EL (cell line): ENCODE measurements at regions not wholly inside any gene's neighbourhood (a gene's known extent, or its start where the extent isn't known, plus 50 kb on each side); places are given as distances from the start of the nearest gene placed in this dataset.
"Not testable (repeated sequence)": the region's sequence is repeated elsewhere in the genome, so short reads cannot be mapped to it uniquely, and the experiment has no call there.

ENCODE experiments used
- DNase-seq: peaks from one replicate; pipeline ENCODE4 v3.0.0-alpha.2; 2016

DNA sequence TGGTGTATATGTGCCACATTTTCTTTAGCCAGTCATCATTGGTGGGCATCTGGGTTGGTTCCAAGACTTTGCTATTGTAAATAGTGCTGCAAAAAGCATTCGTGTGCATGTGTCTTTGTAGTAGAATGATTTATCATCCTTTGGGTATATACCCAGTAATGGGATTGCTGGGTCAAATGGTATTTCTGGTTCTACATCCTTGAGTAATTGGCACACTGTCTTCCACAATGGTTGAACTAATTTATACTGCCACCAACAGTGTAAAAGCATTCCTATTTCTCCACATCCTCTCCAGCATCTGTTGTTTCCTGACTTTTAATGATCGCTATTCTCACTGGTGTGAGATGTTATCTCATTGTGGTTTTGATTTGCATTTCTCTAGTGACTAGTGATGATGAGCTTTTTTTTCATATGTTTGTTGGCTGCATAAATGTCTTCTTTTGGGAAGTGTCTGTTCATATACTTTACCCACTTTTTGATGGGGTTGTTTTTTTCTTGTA, 264.6 kb upstream of the ETAA1 start:
- peak; percentile 5 for DNase-seq

DNA sequence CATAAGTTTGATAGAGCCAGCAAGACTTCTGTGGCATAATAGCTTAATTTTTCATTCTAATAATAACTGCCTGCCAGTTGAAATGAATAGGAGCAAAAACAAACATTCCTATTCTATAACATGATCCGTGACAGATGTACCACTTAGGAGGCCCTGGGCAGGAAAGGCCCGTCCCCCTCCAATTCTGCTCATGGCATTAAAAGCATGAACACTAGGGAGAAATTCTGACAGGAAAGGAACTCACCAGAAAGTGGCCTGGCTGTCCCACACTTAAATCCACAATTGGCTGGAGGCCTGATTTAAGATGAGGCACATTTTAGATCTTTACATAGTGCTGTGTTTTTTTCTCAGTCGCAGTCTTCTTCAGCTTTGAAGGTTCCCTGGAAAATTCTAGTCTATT, 261.9 kb upstream of the ETAA1 start:
- no peak for DNase-seq

- no peak for DNase-seq
These were observed 259.4 kb upstream of the ETAA1 start for GRCh38 chr2:67137699-67138098.

DNA sequence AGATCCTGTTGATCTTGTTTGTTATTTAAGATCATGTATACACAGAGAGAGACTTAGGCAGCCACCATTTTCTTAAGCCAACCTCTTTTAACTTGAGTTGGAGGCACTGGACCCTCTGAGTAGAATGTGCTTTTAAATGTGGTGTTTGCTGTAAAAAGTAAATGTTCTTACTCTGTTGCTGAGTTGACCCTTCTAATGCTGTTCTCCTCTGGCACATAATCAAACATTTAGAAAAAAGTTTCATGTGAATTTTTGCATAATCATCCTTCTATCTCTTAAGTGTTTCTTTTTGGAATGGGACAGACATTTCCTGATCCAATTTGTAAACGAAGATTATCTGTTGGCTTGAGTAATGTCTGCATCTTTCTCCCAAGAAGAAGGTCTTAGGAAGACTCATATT, 255.1 kb upstream of the ETAA1 start:
- DNase-seq: no peak

GRCh38 chr2:67142741-67143140, 254.4 kb upstream of the ETAA1 start:
- no peak for DNase-seq

DNA sequence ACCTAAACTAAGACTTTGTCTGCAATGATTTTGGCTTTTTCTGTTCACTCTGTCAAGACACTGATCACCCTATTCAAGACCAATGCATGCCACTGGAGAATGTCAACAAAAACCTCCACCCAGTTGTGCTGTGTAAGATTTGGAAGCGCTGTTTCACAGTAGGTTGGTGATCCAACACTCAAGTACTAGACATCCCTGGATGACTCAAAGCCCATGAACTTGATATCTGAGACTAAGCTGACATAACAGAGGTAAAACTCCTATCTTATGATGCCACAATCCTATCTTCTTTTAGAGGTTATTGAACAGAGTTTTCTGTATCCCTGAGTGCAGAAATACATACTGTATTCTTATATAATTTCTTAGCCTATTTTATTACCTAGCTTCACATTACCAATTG, 251.3 kb upstream of the ETAA1 start:
- no peak for DNase-seq

DNA sequence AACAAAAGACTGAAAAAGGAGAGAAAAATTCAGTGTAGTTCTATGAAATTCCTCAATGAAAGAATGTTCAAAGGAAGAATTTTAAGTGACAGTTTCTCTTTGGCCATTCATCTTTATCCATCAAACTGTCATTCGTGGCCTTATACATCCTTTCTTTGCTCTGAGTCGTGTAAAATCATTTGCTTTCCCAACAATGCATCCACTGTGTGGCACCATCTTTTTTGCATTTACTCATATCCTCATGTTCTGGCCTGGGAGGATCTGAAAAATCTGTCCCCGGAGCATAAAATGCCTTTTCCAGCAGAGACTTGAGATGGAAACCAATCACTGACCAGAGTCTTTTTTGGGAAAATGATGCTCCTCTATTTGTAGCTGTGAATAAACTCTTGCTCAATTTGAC, 240.3 kb upstream of the ETAA1 start:
- no peak for DNase-seq

GRCh38 chr2:67158718-67159117, 238.4 kb upstream of the ETAA1 start:
- no peak for DNase-seq

GRCh38 chr2:67159929-67160328, 237.2 kb upstream of the ETAA1 start:
- DNase-seq: peak; percentile 33

DNA sequence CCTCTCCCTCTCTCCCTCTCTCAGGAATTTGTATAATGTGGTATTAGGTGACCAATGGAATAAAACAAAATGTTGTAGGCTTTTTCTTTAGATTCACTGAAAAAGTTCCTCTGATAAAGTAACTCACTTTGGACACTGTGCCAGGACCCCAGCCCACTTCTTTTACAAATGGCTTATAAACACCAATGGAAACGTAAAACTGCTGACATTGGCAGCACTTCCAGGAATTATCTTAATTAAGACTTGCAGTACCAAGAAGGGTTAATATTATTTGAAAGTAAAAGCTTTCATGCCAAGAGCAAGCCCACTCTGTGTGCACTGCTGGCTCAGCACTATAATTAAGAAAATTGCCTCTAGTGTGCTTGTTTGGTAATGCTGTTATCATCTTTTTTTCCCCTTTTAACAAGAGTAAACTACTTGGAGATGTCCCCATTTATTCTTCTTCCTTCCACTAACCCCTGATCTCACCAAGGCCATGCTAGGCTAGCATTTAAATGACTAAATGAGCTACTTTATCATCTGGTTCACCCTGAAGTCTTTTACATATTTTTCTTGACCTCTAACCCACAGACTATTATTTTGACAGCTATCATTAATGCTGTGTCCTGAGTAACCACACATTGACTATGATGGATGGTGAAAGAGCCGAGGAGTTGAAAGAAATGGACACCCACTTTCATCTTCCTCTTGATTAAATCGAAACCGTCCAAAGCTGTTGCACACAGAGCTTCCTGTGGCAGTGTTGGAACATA, 232.2 kb upstream of the ETAA1 start:
- DNase-seq: no peak

DNA sequence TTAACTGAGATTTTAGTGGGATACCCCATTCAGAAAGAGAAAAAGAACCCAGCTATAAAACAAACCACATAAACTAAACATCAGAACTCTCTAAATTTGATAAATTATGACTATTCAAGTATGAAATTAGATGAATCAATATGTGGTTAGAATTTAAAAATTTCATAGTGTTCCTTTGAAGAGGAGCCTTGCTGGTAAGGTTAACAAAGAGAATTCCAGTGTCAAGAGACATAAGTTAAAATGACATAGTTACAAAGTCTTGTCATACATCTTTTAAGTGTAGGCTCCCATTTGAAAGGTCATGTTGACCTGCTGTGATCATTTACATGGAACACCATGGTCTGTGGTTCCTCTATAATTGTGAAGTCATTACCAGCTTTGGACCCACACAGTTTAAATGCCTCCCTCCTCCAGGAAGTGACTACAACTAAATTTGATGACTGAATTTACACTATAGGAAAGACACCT, 231.6 kb upstream of the ETAA1 start:
- no peak for DNase-seq

DNA sequence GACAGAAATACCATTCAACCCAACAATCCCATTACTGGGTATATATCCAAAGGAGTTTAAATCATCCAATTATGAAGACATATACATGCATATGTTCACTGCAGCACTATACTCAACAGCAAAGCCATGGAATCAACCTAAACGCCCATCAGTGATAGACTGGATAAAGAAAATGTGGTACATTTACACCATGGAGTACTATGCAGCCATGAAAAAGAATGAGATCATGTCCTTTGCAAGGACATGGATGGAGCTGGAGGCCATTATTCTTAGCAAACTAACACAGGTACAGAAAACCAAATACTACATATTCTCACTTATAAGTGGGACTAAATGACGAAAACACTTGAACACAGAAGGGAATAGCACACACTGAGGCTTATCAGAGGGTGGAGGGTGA, 230.6 kb upstream of the ETAA1 start:
- DNase-seq: not testable (repeated sequence)

- peak; percentile 45 for DNase-seq
These were observed 227.6 kb upstream of the ETAA1 start for GRCh38 chr2:67169417-67170140.

DNA sequence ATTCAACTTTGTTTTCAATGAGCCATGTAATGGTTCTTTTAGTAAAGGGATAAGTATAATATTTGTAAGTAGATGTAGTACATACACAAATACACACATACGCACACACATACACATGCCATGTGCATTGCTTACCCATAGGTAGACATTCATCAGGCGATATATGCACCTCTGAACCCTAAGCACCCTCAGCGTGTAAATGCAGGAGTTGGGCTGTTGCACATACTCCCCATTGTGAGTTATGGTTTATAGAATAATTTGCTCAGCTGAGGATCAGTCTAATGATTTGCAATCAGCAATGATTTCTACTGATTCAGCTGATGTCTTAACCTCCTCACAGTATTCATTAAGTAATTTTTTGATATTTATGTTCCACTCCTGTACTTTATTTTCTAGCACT, 217.6 kb upstream of the ETAA1 start:
- DNase-seq: no peak

DNA sequence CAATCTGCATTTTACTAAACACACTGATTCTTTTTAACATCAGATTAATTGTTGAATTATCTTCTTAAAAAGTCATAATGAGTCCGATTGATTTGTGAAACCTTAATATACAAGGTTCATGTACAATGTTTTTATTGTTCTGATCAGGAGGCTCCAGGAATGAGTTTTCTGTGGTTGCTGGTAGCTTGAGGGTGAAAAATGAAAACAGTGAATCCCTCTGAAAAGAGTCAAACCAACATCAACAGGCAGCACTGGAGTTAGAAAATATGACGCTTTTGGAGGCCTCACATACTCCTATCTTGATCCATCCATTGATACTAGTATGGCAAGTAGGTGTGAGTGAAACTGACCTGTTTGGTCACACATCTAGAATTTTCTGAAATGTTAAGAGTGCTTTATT, 216.3 kb upstream of the ETAA1 start:
- no peak for DNase-seq

DNA sequence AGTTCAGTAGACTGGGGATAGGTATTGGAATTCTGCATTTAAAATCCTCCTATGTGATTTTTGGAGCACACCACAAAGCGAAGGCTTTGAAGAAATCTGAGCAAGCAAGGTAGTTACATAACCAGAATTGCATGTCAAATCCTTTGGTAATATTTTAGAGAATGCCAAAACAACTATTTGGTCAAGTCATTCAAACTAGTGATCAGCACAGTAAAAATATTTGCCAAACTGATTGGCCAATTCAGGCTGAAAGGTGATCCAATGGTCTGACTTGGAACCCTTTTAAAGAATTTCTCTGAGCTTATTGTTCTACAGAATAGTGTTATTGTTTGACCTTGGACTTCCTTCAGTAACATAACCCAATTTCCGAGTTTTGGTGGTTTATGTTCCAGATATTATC, 214.2 kb upstream of the ETAA1 start:
- DNase-seq: no peak

DNA sequence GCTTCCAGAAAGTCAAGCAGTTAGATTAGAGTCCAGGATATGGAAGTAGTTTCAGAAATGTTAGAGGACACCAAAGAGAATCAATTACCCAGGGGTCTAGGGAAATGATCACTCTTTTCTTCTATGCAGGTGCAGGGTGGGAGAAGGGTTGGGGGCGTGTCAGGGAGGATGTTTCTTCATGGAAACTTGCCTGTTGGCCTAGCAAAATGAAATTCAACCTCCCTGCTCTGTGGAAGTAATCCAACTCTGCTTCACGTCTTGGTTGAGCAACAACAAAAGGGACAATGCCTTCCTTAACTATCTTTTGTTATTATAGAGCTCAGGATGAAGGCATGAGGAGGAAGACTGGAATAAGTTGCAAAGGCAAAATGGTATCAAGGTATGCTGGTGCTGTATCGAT, 210.8 kb upstream of the ETAA1 start:
- no peak for DNase-seq

- no peak for DNase-seq
These were observed 210.3 kb upstream of the ETAA1 start for GRCh38 chr2:67186871-67187270.

DNA sequence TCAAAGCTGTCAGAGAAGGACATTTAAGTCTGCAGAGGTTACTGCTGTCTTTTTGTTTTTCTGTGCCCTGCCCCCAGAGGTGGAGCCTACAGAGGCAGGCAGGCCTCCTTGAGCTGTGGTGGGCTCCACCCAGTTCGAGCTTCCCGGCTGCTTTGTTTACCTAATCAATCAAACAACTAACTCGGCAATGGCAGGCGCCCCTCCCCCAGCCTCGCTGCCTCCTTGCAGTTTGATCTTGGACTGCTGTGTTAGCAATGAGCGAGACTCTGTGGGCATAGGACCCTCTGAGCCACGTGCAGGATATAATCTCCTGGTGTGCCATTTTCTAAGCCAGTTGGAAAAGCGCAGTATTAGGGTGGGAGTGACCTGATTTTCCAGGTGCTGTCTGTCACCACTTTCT, 201.8 kb upstream of the ETAA1 start:
- DNase-seq: not testable (repeated sequence)

DNA sequence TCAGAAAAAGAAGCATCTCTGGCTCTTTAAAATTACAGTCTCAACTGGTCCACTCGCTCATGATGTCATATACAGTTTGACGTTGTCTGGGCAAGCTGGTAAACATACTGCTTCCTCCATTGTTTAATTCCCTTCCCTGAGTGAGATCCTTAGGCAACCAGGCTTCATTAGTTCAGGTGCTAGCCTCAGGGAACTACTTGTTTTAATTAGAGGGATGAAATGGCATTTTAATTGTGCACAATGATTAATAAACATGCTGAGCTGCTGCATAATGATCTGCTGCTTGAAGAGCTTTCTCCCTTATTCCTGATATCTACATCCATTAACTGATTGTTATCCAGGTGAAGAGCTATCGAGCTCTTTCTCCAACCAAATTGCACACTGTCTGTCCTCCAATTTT, 195.6 kb upstream of the ETAA1 start:
- DNase-seq: no peak

DNA sequence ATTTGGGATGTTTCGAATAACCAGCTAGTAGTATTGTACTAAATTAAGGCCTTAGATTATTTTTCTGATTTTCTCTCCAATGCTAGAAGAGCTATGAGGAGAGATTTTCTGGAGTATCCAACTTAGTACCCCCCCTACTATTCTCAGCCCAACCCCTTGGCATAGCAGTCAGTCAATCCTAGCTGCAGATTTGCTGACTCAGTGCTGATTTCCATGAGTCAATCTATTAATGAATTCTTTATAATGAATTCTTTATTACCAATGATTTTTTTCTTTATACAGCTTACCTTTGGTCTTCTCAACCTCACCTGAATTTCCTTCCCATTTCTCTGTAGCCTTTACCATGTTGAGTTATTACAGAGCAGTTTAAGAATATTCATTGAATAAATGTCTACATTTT, 192.8 kb upstream of the ETAA1 start:
- no peak for DNase-seq

DNA sequence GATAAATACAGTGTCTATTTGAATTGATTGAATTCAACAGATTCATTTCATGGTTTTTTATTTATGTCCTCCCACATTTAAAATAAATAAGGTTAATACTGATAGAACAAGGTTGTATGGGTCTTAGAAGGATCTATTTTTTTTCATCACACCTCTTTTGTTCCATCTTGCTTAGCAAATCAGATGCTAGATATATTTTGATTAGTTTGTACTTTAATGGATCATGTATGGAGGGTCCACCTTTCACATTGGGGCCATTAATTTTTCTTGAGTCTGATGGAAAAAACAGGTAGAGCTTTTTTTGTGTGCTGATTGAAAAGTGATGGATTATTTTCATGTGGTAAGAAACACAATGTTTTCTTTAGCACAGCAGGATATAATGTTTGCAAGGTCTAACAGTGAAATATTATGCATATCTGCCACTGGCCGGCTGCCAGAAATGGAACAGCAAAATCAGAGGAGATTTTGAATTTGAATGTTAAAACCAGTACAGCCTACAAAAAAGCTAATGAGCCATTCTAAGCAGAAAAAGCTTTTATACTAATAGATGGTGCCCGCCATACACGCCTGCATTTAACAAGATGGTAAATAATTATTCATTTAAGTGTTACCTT, 188.1 kb upstream of the ETAA1 start:
- no peak for DNase-seq

DNA sequence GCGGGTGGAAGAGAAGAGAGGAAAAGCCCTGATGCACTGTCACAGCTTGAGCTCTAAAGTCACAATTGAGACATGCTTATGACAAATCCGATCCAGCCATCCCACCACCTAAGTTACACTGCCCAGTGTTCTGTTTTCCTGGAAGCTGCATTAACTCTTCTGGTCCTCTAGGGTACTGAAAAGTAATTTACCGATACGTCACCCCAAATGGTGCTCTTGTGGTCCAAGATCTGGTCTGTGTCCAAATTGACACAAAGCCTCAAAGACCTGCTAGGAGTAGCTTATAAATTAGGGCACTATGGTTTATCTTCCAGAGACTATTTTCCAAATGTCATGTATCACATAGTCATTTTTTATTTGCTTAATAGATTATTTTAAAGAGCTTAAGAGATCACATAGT, 186.7 kb upstream of the ETAA1 start:
- no peak for DNase-seq

DNA sequence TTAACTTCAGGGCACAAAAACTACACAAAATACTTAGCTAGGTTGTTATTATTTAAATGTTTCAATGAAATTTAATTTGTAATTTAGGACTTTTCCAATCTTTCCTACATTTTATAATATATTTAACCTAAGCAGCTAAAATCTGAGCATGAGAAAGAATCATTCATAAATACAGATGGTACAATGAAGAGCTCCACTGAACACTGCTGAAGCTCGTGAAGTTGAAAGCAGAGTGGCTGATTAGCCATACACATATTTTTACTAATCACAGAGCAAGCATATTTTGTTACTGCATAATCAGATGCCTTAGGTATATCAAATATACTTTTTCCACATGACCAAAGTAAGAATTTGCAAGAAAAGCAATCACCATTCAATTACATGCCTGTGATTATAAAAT, 184.9 kb upstream of the ETAA1 start:
- DNase-seq: no peak
